ENCODE measurements at regions not wholly inside any gene's neighbourhood (a gene's known extent, or its start where the extent isn't known, plus 50 kb on each side); places are given as distances from the start of the nearest gene placed in this dataset.

DNA sequence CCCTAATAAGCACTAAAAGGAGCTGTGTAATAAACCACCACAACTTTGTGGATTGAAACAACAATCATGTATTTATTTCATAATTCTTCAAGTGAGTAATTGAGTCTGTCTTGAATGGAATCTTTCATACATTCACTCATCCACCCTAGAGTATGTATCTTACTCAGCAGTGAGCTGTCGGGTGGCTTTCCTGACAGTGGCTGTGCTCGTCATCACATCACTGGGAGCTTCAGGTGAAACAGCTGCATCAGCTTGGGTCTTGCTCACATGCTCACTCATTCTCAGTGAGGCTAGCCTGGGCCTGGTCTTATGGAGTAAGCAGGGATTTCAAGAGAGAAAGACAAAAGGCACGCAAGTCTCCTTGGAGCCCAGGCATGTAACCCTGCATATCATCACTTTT is 271.4 kb downstream of the POM121L12 start:
- no peak for TF ChIP-seq EP300 (IDR thresholded peaks at IDR 0.05)
- no peak for TF ChIP-seq POLR2A (IDR thresholded peaks at IDR 0.05)

All from stomach (tissue), 4 donors.